ENCODE measurements at regions not wholly inside any gene's neighbourhood (a gene's known extent, or its start where the extent isn't known, plus 50 kb on each side); places are given as distances from the start of the nearest gene placed in this dataset.

GRCh38 chr3:192063570-192063969 is 602.6 kb downstream of the PYDC2 start:
- no peak for TF ChIP-seq CTCF (IDR thresholded peaks at IDR 0.05; ENCODE audit: insufficient read depth, low read depth, low read length)
- TF ChIP-seq EZH2 (IDR thresholded peaks at IDR 0.05; ENCODE audit: insufficient read depth, low read length) = no peak
